IgD-negative memory B cell (primary cell): ENCODE measurements at regions not wholly inside any gene's neighbourhood (a gene's known extent, or its start where the extent isn't known, plus 50 kb on each side); places are given as distances from the start of the nearest gene placed in this dataset.
"Not testable (repeated sequence)": the region's sequence is repeated elsewhere in the genome, so short reads cannot be mapped to it uniquely, and the experiment has no call there.

Experiments used
- H3K27ac Mint-ChIP-seq, 3 donors: one replicate each; pipeline ENCODE4 v1.8.0; 2020 to 2022; ENCODE audit warnings: mild to moderate bottlenecking in 3 of 3, mixed read lengths in 3 of 3, moderate library complexity in 1 of 3
- H3K27me3 Mint-ChIP-seq: one replicate; pipeline ENCODE4 v1.8.0; 2021; ENCODE audit warnings: mixed read lengths
- H3K36me3 Mint-ChIP-seq: one replicate; pipeline ENCODE4 v1.8.0; 2020; ENCODE audit warnings: mild to moderate bottlenecking, mixed read lengths
- H3K4me1 Mint-ChIP-seq, 3 donors: one replicate each; pipeline ENCODE4 v1.8.0; 2020 to 2022; ENCODE audit warnings: mixed read lengths in 3 of 3, mild to moderate bottlenecking in 1 of 3
- H3K4me3 Mint-ChIP-seq, 4 donors: one replicate each; pipeline ENCODE4 v1.8.0; 2020 to 2022; ENCODE audit warnings: mild to moderate bottlenecking in 4 of 4, mixed read lengths in 4 of 4, moderate library complexity in 3 of 4
- H3K9me3 Mint-ChIP-seq, 3 donors: one replicate each; pipeline ENCODE4 v1.8.0; 2020 to 2021; ENCODE audit warnings: mixed read lengths in 3 of 3, mild to moderate bottlenecking in 1 of 3

GRCh38 chr12:102344691-102345090 lies 135.7 kb downstream of the IGF1 start:
- Mint-ChIP-seq H3K27ac (no peak overlapping the region), H3K4me3 (no peak overlapping the region), H3K27me3 (peaks cover 2% of the 10 kb centered on the region), H3K9me3 (peaks cover under 1 to 9% (median 3%) of the 10 kb centered on the region in 3 donors), H3K36me3 (peaks cover 2% of the 10 kb centered on the region), H3K4me1 (no peaks in the 10 kb centered on the region)

GRCh38 chr12:102343361-102344121 lies 136.8 kb downstream of the IGF1 start:
- no peaks in the 10 kb centered on the region for H3K4me1 Mint-ChIP-seq
- peaks cover 1 to 9% (median 2%) of the 10 kb centered on the region in 3 donors for H3K9me3 Mint-ChIP-seq
- H3K27me3 Mint-ChIP-seq: no peaks in the 10 kb centered on the region
- H3K27ac Mint-ChIP-seq: no peak overlapping the region
- H3K4me3 Mint-ChIP-seq: no peak overlapping the region
- H3K36me3 Mint-ChIP-seq: peaks cover 2% of the 10 kb centered on the region

GRCh38 chr12:102342281-102343006 lies 137.9 kb downstream of the IGF1 start:
- no peak overlapping the region for H3K4me3 Mint-ChIP-seq
- peaks cover 1 to 9% (median 5%) of the 10 kb centered on the region in 3 donors for H3K9me3 Mint-ChIP-seq
- no peaks in the 10 kb centered on the region for H3K4me1 Mint-ChIP-seq
- no peak overlapping the region for H3K27ac Mint-ChIP-seq
- H3K36me3 Mint-ChIP-seq: peaks cover 2% of the 10 kb centered on the region
- peaks cover 3% of the 10 kb centered on the region for H3K27me3 Mint-ChIP-seq

- H3K27me3 Mint-ChIP-seq: peaks cover 6% of the 10 kb centered on the region
- no peak overlapping the region for H3K27ac Mint-ChIP-seq
- H3K9me3 Mint-ChIP-seq: peaks cover 0 to 9% (median 3%) of the 10 kb centered on the region in 3 donors
- H3K4me1 Mint-ChIP-seq: no peaks in the 10 kb centered on the region
- no peak overlapping the region for H3K4me3 Mint-ChIP-seq
- no peaks in the 10 kb centered on the region for H3K36me3 Mint-ChIP-seq
Observed at GRCh38 chr12:102334765-102335164, 137.1 kb upstream of the PMCH start.

- Mint-ChIP-seq H3K4me3 (no peak overlapping the region), H3K9me3 (peaks cover 0 to 2% (median 2%) of the 10 kb centered on the region in 3 donors)
Observed at GRCh38 chr12:102331419-102331818, 133.8 kb upstream of the PMCH start.

GRCh38 chr12:102329883-102330282 lies 132.2 kb upstream of the PMCH start:
- Mint-ChIP-seq H3K9me3 (peaks cover 4 to 5% (median 5%) of the 10 kb centered on the region in 3 donors), H3K4me3 (no peak overlapping the region), H3K4me1 (no peaks in the 10 kb centered on the region), H3K36me3 (no peaks in the 10 kb centered on the region), H3K27me3 (peaks cover 4% of the 10 kb centered on the region), H3K27ac (no peak overlapping the region)

More at GRCh38 chr12:102331419-102331818, 133.8 kb upstream of the PMCH start:
- Mint-ChIP-seq H3K27me3 (peaks cover 3% of the 10 kb centered on the region), H3K36me3 (no peaks in the 10 kb centered on the region), H3K27ac (no peak overlapping the region), H3K4me1 (no peaks in the 10 kb centered on the region)

GRCh38 chr12:102326982-102327381 lies 129.3 kb upstream of the PMCH start:
- Mint-ChIP-seq H3K36me3 (no peaks in the 10 kb centered on the region), H3K4me1 (no peaks in the 10 kb centered on the region), H3K9me3 (peaks cover 3 to 5% (median 4%) of the 10 kb centered on the region in 3 donors), H3K27ac (no peak overlapping the region), H3K4me3 (no peak overlapping the region), H3K27me3 (peaks cover 4% of the 10 kb centered on the region)

- not testable (repeated sequence) for H3K27ac Mint-ChIP-seq, H3K4me3 Mint-ChIP-seq, H3K36me3 Mint-ChIP-seq, H3K4me1 Mint-ChIP-seq, H3K27me3 Mint-ChIP-seq, H3K9me3 Mint-ChIP-seq
Observed at GRCh38 chr12:102325108-102325507, 127.5 kb upstream of the PMCH start.

- Mint-ChIP-seq H3K36me3 (no peaks in the 10 kb centered on the region), H3K4me1 (no peaks in the 10 kb centered on the region), H3K27ac (no peak overlapping the region), H3K9me3 (peaks cover 3 to 5% (median 4%) of the 10 kb centered on the region in 3 donors), H3K4me3 (no peak overlapping the region), H3K27me3 (peaks cover 4% of the 10 kb centered on the region)
Observed at GRCh38 chr12:102323799-102324198, 126.2 kb upstream of the PMCH start.

GRCh38 chr12:102322254-102322653 lies 124.6 kb upstream of the PMCH start:
- Mint-ChIP-seq H3K4me1 (no peaks in the 10 kb centered on the region), H3K9me3 (peaks cover 3 to 5% (median 4%) of the 10 kb centered on the region in 3 donors), H3K27ac (no peak overlapping the region), H3K4me3 (no peak overlapping the region), H3K36me3 (no peaks in the 10 kb centered on the region), H3K27me3 (peaks cover 4% of the 10 kb centered on the region)

- peaks cover 3 to 5% (median 4%) of the 10 kb centered on the region in 3 donors for H3K9me3 Mint-ChIP-seq
- no peaks in the 10 kb centered on the region for H3K36me3 Mint-ChIP-seq
- no peaks in the 10 kb centered on the region for H3K4me1 Mint-ChIP-seq
- H3K27me3 Mint-ChIP-seq: peaks cover 4% of the 10 kb centered on the region
- no peak overlapping the region for H3K27ac Mint-ChIP-seq
- no peak overlapping the region for H3K4me3 Mint-ChIP-seq
Observed at GRCh38 chr12:102321305-102322082, 123.9 kb upstream of the PMCH start.

- no peak overlapping the region for H3K27ac Mint-ChIP-seq
- H3K4me3 Mint-ChIP-seq: no peak overlapping the region
- H3K9me3 Mint-ChIP-seq: peaks cover 0 to 1% (median 0%) of the 10 kb centered on the region in 3 donors
Observed at GRCh38 chr12:102317155-102317554, 119.5 kb upstream of the PMCH start.

GRCh38 chr12:102316723-102317122 lies 119.1 kb upstream of the PMCH start:
- Mint-ChIP-seq H3K27me3 (no peaks in the 10 kb centered on the region), H3K9me3 (peaks cover 0 to 1% (median 0%) of the 10 kb centered on the region in 3 donors), H3K36me3 (no peaks in the 10 kb centered on the region), H3K4me3 (no peak overlapping the region), H3K27ac (no peak overlapping the region), H3K4me1 (no peaks in the 10 kb centered on the region)

More at GRCh38 chr12:102317155-102317554, 119.5 kb upstream of the PMCH start:
- no peaks in the 10 kb centered on the region for H3K27me3 Mint-ChIP-seq
- H3K36me3 Mint-ChIP-seq: no peaks in the 10 kb centered on the region
- no peaks in the 10 kb centered on the region for H3K4me1 Mint-ChIP-seq

- no peak overlapping the region for H3K4me3 Mint-ChIP-seq
- H3K9me3 Mint-ChIP-seq: peaks cover 0 to 1% (median 0%) of the 10 kb centered on the region in 3 donors
- no peaks in the 10 kb centered on the region for H3K4me1 Mint-ChIP-seq
- no peak overlapping the region for H3K27ac Mint-ChIP-seq
- no peaks in the 10 kb centered on the region for H3K27me3 Mint-ChIP-seq
- no peaks in the 10 kb centered on the region for H3K36me3 Mint-ChIP-seq
Observed at GRCh38 chr12:102314821-102315220, 117.2 kb upstream of the PMCH start.
